ENCODE measurements at regions not wholly inside any gene's neighbourhood (a gene's known extent, or its start where the extent isn't known, plus 50 kb on each side); places are given as distances from the start of the nearest gene placed in this dataset.
"Not testable (repeated sequence)": the region's sequence is repeated elsewhere in the genome, so short reads cannot be mapped to it uniquely, and the experiment has no call there.

GRCh38 chr18:78503129-78503528 lies 476.5 kb upstream of the SALL3 start:
- no peaks in the 10 kb centered on the region for H3K9me3 ChIP-seq
- no peak overlapping the region for H3K4me3 ChIP-seq
- no peak for DNase-seq
- H3K36me3 ChIP-seq, result no peaks in the 10 kb centered on the region
- no peaks in the 10 kb centered on the region for H3K27me3 ChIP-seq

- Histone ChIP-seq H3K9me3 (no peaks in the 10 kb centered on the region), H3K27me3 (no peaks in the 10 kb centered on the region), H3K36me3 (no peaks in the 10 kb centered on the region), H3K4me3 (no peak overlapping the region)
- no peak for DNase-seq
Observed at GRCh38 chr18:78505851-78506461, 473.7 kb upstream of the SALL3 start.

GRCh38 chr18:78507217-78507616 lies 472.4 kb upstream of the SALL3 start:
- DNase-seq, result no peak
- no peak overlapping the region for H3K4me3 ChIP-seq
- H3K27me3 ChIP-seq, result no peaks in the 10 kb centered on the region
- H3K9me3 ChIP-seq, result no peaks in the 10 kb centered on the region
- no peaks in the 10 kb centered on the region for H3K36me3 ChIP-seq

GRCh38 chr18:78508228-78508824 lies 471.3 kb upstream of the SALL3 start:
- DNase-seq, H3K36me3 ChIP-seq, H3K27me3 ChIP-seq, H3K4me3 ChIP-seq, H3K9me3 ChIP-seq: not testable (repeated sequence)

GRCh38 chr18:78510091-78510490 lies 469.5 kb upstream of the SALL3 start:
- Histone ChIP-seq H3K9me3 (no peaks in the 10 kb centered on the region), H3K4me3 (no peak overlapping the region)

GRCh38 chr18:78510636-78511035 lies 469.0 kb upstream of the SALL3 start:
- Histone ChIP-seq H3K36me3 (no peaks in the 10 kb centered on the region), H3K4me3 (no peak overlapping the region), H3K9me3 (no peaks in the 10 kb centered on the region), H3K27me3 (no peaks in the 10 kb centered on the region)
- DNase-seq, result no peak

More at GRCh38 chr18:78510091-78510490, 469.5 kb upstream of the SALL3 start:
- Histone ChIP-seq H3K36me3 (no peaks in the 10 kb centered on the region), H3K27me3 (no peaks in the 10 kb centered on the region)
- DNase-seq, result no peak

- Histone ChIP-seq H3K36me3 (no peaks in the 10 kb centered on the region), H3K4me3 (no peak overlapping the region), H3K27me3 (no peaks in the 10 kb centered on the region), H3K9me3 (no peaks in the 10 kb centered on the region)
- no peak for DNase-seq
Observed at GRCh38 chr18:78511666-78512601, 467.7 kb upstream of the SALL3 start.

- no peaks in the 10 kb centered on the region for H3K9me3 ChIP-seq
- no peak overlapping the region for H3K4me3 ChIP-seq
- H3K27me3 ChIP-seq, result no peaks in the 10 kb centered on the region
Observed at GRCh38 chr18:78514910-78515670, 464.5 kb upstream of the SALL3 start.

GRCh38 chr18:78517328-78517727 lies 462.3 kb upstream of the SALL3 start:
- Histone ChIP-seq H3K27me3 (no peaks in the 10 kb centered on the region), H3K4me3 (no peak overlapping the region), H3K9me3 (no peaks in the 10 kb centered on the region), H3K36me3 (no peaks in the 10 kb centered on the region)
- DNase-seq, result no peak

More at GRCh38 chr18:78514910-78515670, 464.5 kb upstream of the SALL3 start:
- no peak for DNase-seq
- H3K36me3 ChIP-seq, result no peaks in the 10 kb centered on the region

GRCh38 chr18:78517973-78518372 lies 461.6 kb upstream of the SALL3 start:
- Histone ChIP-seq H3K4me3 (no peak overlapping the region), H3K9me3 (no peaks in the 10 kb centered on the region), H3K27me3 (no peaks in the 10 kb centered on the region), H3K36me3 (no peaks in the 10 kb centered on the region)
- no peak for DNase-seq

GRCh38 chr18:78518805-78519204 lies 460.8 kb upstream of the SALL3 start:
- no peak for DNase-seq
- Histone ChIP-seq H3K9me3 (no peaks in the 10 kb centered on the region), H3K36me3 (no peaks in the 10 kb centered on the region), H3K4me3 (no peak overlapping the region), H3K27me3 (no peaks in the 10 kb centered on the region)

GRCh38 chr18:78519394-78520062 lies 460.1 kb upstream of the SALL3 start:
- no peak for DNase-seq
- H3K4me3 ChIP-seq, result no peak overlapping the region
- no peaks in the 10 kb centered on the region for H3K36me3 ChIP-seq
- H3K9me3 ChIP-seq, result no peaks in the 10 kb centered on the region
- H3K27me3 ChIP-seq, result no peaks in the 10 kb centered on the region

GRCh38 chr18:78521136-78521535 lies 458.5 kb upstream of the SALL3 start:
- H3K27me3 ChIP-seq, result no peaks in the 10 kb centered on the region
- no peaks in the 10 kb centered on the region for H3K9me3 ChIP-seq
- no peaks in the 10 kb centered on the region for H3K36me3 ChIP-seq
- no peak overlapping the region for H3K4me3 ChIP-seq
- no peak for DNase-seq

- Histone ChIP-seq H3K4me3 (no peak overlapping the region), H3K36me3 (no peaks in the 10 kb centered on the region), H3K27me3 (no peaks in the 10 kb centered on the region), H3K9me3 (no peaks in the 10 kb centered on the region)
- no peak for DNase-seq
Observed at GRCh38 chr18:78521744-78522143, 457.9 kb upstream of the SALL3 start.

- Histone ChIP-seq H3K27me3 (no peaks in the 10 kb centered on the region), H3K4me3 (no peak overlapping the region), H3K36me3 (no peaks in the 10 kb centered on the region), H3K9me3 (no peaks in the 10 kb centered on the region)
- DNase-seq, result no peak
Observed at GRCh38 chr18:78522507-78522906, 457.1 kb upstream of the SALL3 start.

GRCh38 chr18:78523850-78524249 lies 455.8 kb upstream of the SALL3 start:
- no peaks in the 10 kb centered on the region for H3K9me3 ChIP-seq
- DNase-seq, result no peak
- no peaks in the 10 kb centered on the region for H3K27me3 ChIP-seq
- H3K4me3 ChIP-seq, result no peak overlapping the region
- H3K36me3 ChIP-seq, result no peaks in the 10 kb centered on the region
